ENCODE measurements at regions not wholly inside any gene's neighbourhood (a gene's known extent, or its start where the extent isn't known, plus 50 kb on each side); places are given as distances from the start of the nearest gene placed in this dataset.

GRCh38 chr5:17898766-17899165 lies 264.5 kb downstream of the TAF11L14 start:
- H4K20me1 ChIP-seq (ENCODE audit: control insufficient read depth, extremely low read depth, insufficient read depth, low read length) = no peaks in the 10 kb centered on the region
- FAIRE-seq = no peak
- H3K9me3 ChIP-seq (ENCODE audit: control insufficient read depth, low read depth, low read length) = no peaks in the 10 kb centered on the region
- no peak overlapping the region for H3K9ac ChIP-seq (ENCODE audit: control insufficient read depth, extremely low read depth, insufficient read depth, low read length)
- TF ChIP-seq CTCF (optimal IDR thresholded peaks at IDR 0.05 in 1 of 3, IDR thresholded peaks at IDR 0.05 in 1 of 3, conservative IDR thresholded peaks at IDR 0.05 in 1 of 3; ENCODE audit: extremely low read depth in 1 of 3, insufficient read depth in 2 of 3, low read length in 3 of 3) (no peak), EZH2 (IDR thresholded peaks at IDR 0.05; ENCODE audit: low read length) (no peak)
- no peaks in the 10 kb centered on the region for H3K36me3 ChIP-seq (ENCODE audit: control insufficient read depth in 2 of 2, extremely low read depth in 1 of 2, insufficient read depth in 2 of 2, low read length in 2 of 2)
- no peak overlapping the region for H3K27ac ChIP-seq (ENCODE audit: control insufficient read depth, insufficient read depth, low read length)
- dilution Hi-C loops (cut with MboI; ENCODE audit: extremely low pct_ligation_motif_present, low sequenced_read_pairs) = no loop called here
- H3K4me3 ChIP-seq (ENCODE audit: control insufficient read depth in 2 of 3, extremely low read depth in 1 of 3, insufficient read depth in 2 of 3, low read depth in 1 of 3, low read length in 3 of 3) = no peak overlapping the region
- DNase-seq (ENCODE audit: low read depth, low spot score) = no peak
- no peak overlapping the region for H3K4me2 ChIP-seq (ENCODE audit: control insufficient read depth, extremely low read depth, insufficient read depth, low read depth, low read length)
- peaks cover 14% of the 10 kb centered on the region for H3K4me1 ChIP-seq (ENCODE audit: control insufficient read depth, extremely low read depth, insufficient read depth, low read length)
- H3K27me3 ChIP-seq (ENCODE audit: control insufficient read depth, extremely low read depth, insufficient read depth, low read length) = no peaks in the 10 kb centered on the region
- H3K79me2 ChIP-seq (ENCODE audit: control insufficient read depth, insufficient read depth, low read length) = no peaks in the 10 kb centered on the region
- H3K9me1 ChIP-seq (ENCODE audit: control insufficient read depth, extremely low read depth, insufficient read depth, low read length) = no peaks in the 10 kb centered on the region
- no peak overlapping the region for H2AFZ ChIP-seq (ENCODE audit: control insufficient read depth, low read length)

- dilution Hi-C loops (cut with MboI; ENCODE audit: extremely low pct_ligation_motif_present, low sequenced_read_pairs) = no loop called here
- Histone ChIP-seq H3K9me3 (ENCODE audit: control insufficient read depth, low read depth, low read length) (no peaks in the 10 kb centered on the region), H3K27me3 (ENCODE audit: control insufficient read depth, extremely low read depth, insufficient read depth, low read length) (no peaks in the 10 kb centered on the region), H3K36me3 (ENCODE audit: control insufficient read depth in 2 of 2, extremely low read depth in 1 of 2, insufficient read depth in 2 of 2, low read length in 2 of 2) (no peaks in the 10 kb centered on the region), H3K27ac (ENCODE audit: control insufficient read depth, insufficient read depth, low read length) (no peak overlapping the region), H2AFZ (ENCODE audit: control insufficient read depth, low read length) (no peak overlapping the region), H3K4me2 (ENCODE audit: control insufficient read depth, extremely low read depth, insufficient read depth, low read depth, low read length) (no peak overlapping the region), H3K9me1 (ENCODE audit: control insufficient read depth, extremely low read depth, insufficient read depth, low read length) (no peaks in the 10 kb centered on the region), H3K79me2 (ENCODE audit: control insufficient read depth, insufficient read depth, low read length) (no peaks in the 10 kb centered on the region), H3K4me3 (ENCODE audit: control insufficient read depth in 2 of 3, extremely low read depth in 1 of 3, insufficient read depth in 2 of 3, low read depth in 1 of 3, low read length in 3 of 3) (no peak overlapping the region), H4K20me1 (ENCODE audit: control insufficient read depth, extremely low read depth, insufficient read depth, low read length) (no peaks in the 10 kb centered on the region), H3K4me1 (ENCODE audit: control insufficient read depth, extremely low read depth, insufficient read depth, low read length) (peaks cover 7% of the 10 kb centered on the region), H3K9ac (ENCODE audit: control insufficient read depth, extremely low read depth, insufficient read depth, low read length) (no peak overlapping the region)
- DNase-seq (ENCODE audit: low read depth, low spot score) (no peak), FAIRE-seq (no peak)
- no peak for TF ChIP-seq EZH2 (IDR thresholded peaks at IDR 0.05; ENCODE audit: low read length)
- TF ChIP-seq CTCF (optimal IDR thresholded peaks at IDR 0.05 in 1 of 3, IDR thresholded peaks at IDR 0.05 in 1 of 3, conservative IDR thresholded peaks at IDR 0.05 in 1 of 3; ENCODE audit: extremely low read depth in 1 of 3, insufficient read depth in 2 of 3, low read length in 3 of 3) = no peak
Observed at GRCh38 chr5:17907094-17907493, 272.8 kb downstream of the TAF11L14 start.
